Trophoblast cell (in vitro differentiated cells and primary cell): ENCODE measurements at regions not wholly inside any gene's neighbourhood (a gene's known extent, or its start where the extent isn't known, plus 50 kb on each side); places are given as distances from the start of the nearest gene placed in this dataset.

Source experiments
- DNase-seq, 2 donors: peaks; one replicate each; pipeline ENCODE4 v3.0.0-alpha.2; 2016
- H2AFZ ChIP-seq: 2 replicates; pipeline ENCODE4 v1.6.1; 2013; ENCODE audit warnings: low read length, moderate library complexity, mild to moderate bottlenecking; ENCODE audit not compliant: insufficient read depth, poor library complexity
- H2AK5ac ChIP-seq: 2 replicates; pipeline ENCODE4 v1.6.1; 2013; ENCODE audit warnings: mild to moderate bottlenecking, low read length
- H2BK120ac ChIP-seq: 2 replicates; pipeline ENCODE4 v1.6.1; 2013; ENCODE audit warnings: low read length, mild to moderate bottlenecking, moderate library complexity; ENCODE audit not compliant: insufficient read depth, poor library complexity
- H2BK12ac ChIP-seq: 2 replicates; pipeline ENCODE4 v1.6.1; 2013; ENCODE audit warnings: mild to moderate bottlenecking, low read length, moderate library complexity
- H2BK5ac ChIP-seq: 2 replicates; pipeline ENCODE4 v1.6.1; 2013; ENCODE audit warnings: low read length, low read depth, moderate library complexity, mild to moderate bottlenecking; ENCODE audit not compliant: poor library complexity
- H3K14ac ChIP-seq: 2 replicates; pipeline ENCODE4 v1.6.1; 2013; ENCODE audit warnings: mild to moderate bottlenecking, low read length
- H3K18ac ChIP-seq: 2 replicates; pipeline ENCODE4 v1.6.1; 2013; ENCODE audit warnings: mild to moderate bottlenecking, low read length
- H3K23ac ChIP-seq: 2 replicates; pipeline ENCODE4 v1.6.1; 2013; ENCODE audit warnings: low read length
- H3K27ac ChIP-seq: 2 replicates; pipeline ENCODE4 v1.5.1; 2013; ENCODE audit warnings: low read depth, mild to moderate bottlenecking, inconsistent platforms, low read length, moderate library complexity
- H3K27me3 ChIP-seq: 2 replicates; pipeline ENCODE4 v1.6.1; 2013; ENCODE audit warnings: inconsistent platforms, mild to moderate bottlenecking, low read length, moderate library complexity; ENCODE audit not compliant: insufficient read depth
- H3K36me3 ChIP-seq, 2 experiments: 1 replicate in 1 of 2; 2 replicates in 1 of 2; pipeline ENCODE4 v1.6.1; 2013; ENCODE audit warnings: low read length in 2 of 2, mild to moderate bottlenecking in 2 of 2, moderate library complexity in 1 of 2; ENCODE audit not compliant: insufficient read depth in 2 of 2, control insufficient read depth in 1 of 2
- H3K4ac ChIP-seq: 2 replicates; pipeline ENCODE4 v1.6.1; 2013; ENCODE audit warnings: low read depth, mild to moderate bottlenecking, low read length, moderate library complexity
- H3K4me1 ChIP-seq, 2 experiments: 1 replicate in 1 of 2; 2 replicates in 1 of 2; pipeline ENCODE4 v1.6.1; 2013; ENCODE audit warnings: low read length in 2 of 2, mild to moderate bottlenecking in 2 of 2, moderate library complexity in 1 of 2; ENCODE audit not compliant: insufficient read depth in 2 of 2, control insufficient read depth in 1 of 2
- H3K4me2 ChIP-seq: 2 replicates; pipeline ENCODE4 v1.6.1; 2013; ENCODE audit warnings: inconsistent platforms, mild to moderate bottlenecking, low read length, moderate library complexity
- H3K4me3 ChIP-seq: 2 replicates; pipeline ENCODE4 v1.5.1; 2013; ENCODE audit warnings: mild to moderate bottlenecking, low read depth, low read length, inconsistent platforms
- H3K79me1 ChIP-seq: one replicate; pipeline ENCODE4 v1.6.1; 2013; ENCODE audit warnings: low read length
- H3K79me2 ChIP-seq: 2 replicates; pipeline ENCODE4 v1.6.1; 2013; ENCODE audit warnings: low read length, mild to moderate bottlenecking; ENCODE audit not compliant: control insufficient read depth, insufficient read depth, poor library complexity
- H3K9ac ChIP-seq: 2 replicates; pipeline ENCODE4 v1.6.1; 2013; ENCODE audit warnings: mild to moderate bottlenecking, low read length
- H3K9me3 ChIP-seq: 2 replicates; pipeline ENCODE4 v1.6.1; 2013; ENCODE audit warnings: low read depth, mild to moderate bottlenecking, control low read depth, inconsistent platforms, low read length; ENCODE audit not compliant: insufficient read depth
- H4K12ac ChIP-seq: 2 replicates; pipeline ENCODE4 v1.6.1; 2013; ENCODE audit warnings: low read depth, mild to moderate bottlenecking, low read length, moderate library complexity
- H4K8ac ChIP-seq: 2 replicates; pipeline ENCODE4 v1.6.1; 2013; ENCODE audit warnings: low read depth, mild to moderate bottlenecking, low read length, moderate library complexity
- H4K91ac ChIP-seq: one replicate; pipeline ENCODE4 v1.6.1; 2013; ENCODE audit warnings: low read depth, mild to moderate bottlenecking, low read length, moderate library complexity
- WGBS: extraction: QIAGEN DNeasy Blood & Tissue Kit; methylation state at CpG from one replicate; pipeline ENCODE4 v1.1.7; 2013; ENCODE audit warnings: missing lambda C conversion rate; ENCODE audit not compliant: insufficient read length, insufficient coverage; ENCODE audit errors: extremely low coverage; 5-methylcytosine and 5-hydroxymethylcytosine counted together

- Histone ChIP-seq H3K9ac (no peak overlapping the region), H3K27ac (no peak overlapping the region), H3K4me1 (no peaks in the 10 kb centered on the region), H3K27me3 (no peaks in the 10 kb centered on the region), H3K18ac (no peak overlapping the region), H3K9me3 (no peaks in the 10 kb centered on the region), H3K79me1 (no peaks in the 10 kb centered on the region), H3K4me3 (no peak overlapping the region), H2AK5ac (no peak overlapping the region), H3K4ac (no peak overlapping the region), H2BK5ac (no peak overlapping the region), H4K12ac (no peak overlapping the region), H2BK120ac (no peak overlapping the region), H3K14ac (no peak overlapping the region), H4K91ac (no peak overlapping the region), H3K4me2 (no peak overlapping the region), H3K23ac (no peak overlapping the region), H4K8ac (no peak overlapping the region), H2AFZ (no peak overlapping the region), H2BK12ac (no peak overlapping the region), H3K36me3 (no peaks in the 10 kb centered on the region), H3K79me2 (no peaks in the 10 kb centered on the region)
- no peak for DNase-seq
- WGBS = no CpG with 5 or more reads among the region's 4 CpGs
Measured at GRCh38 chr6:120279466-120280167, 930.1 kb upstream of the MAN1A1 start.

GRCh38 chr6:120278689-120279396 is 929.3 kb upstream of the MAN1A1 start:
- no peaks in the 10 kb centered on the region for H3K27me3 ChIP-seq
- H2BK12ac ChIP-seq = no peak overlapping the region
- no CpG with 5 or more reads among the region's 2 CpGs for WGBS
- DNase-seq = no peak
- H3K4me1 ChIP-seq = no peaks in the 10 kb centered on the region
- no peak overlapping the region for H3K23ac ChIP-seq
- no peaks in the 10 kb centered on the region for H3K79me1 ChIP-seq
- H3K27ac ChIP-seq = no peak overlapping the region
- no peak overlapping the region for H2AFZ ChIP-seq
- no peak overlapping the region for H4K12ac ChIP-seq
- H3K9me3 ChIP-seq = no peaks in the 10 kb centered on the region
- H3K4ac ChIP-seq = no peak overlapping the region
- no peak overlapping the region for H3K18ac ChIP-seq
- no peak overlapping the region for H2BK5ac ChIP-seq
- H2BK120ac ChIP-seq = no peak overlapping the region
- no peak overlapping the region for H2AK5ac ChIP-seq
- H3K9ac ChIP-seq = no peak overlapping the region
- H4K91ac ChIP-seq = no peak overlapping the region
- H3K4me3 ChIP-seq = no peak overlapping the region
- H3K36me3 ChIP-seq = no peaks in the 10 kb centered on the region
- H3K14ac ChIP-seq = no peak overlapping the region
- no peak overlapping the region for H4K8ac ChIP-seq
- H3K4me2 ChIP-seq = no peak overlapping the region
- H3K79me2 ChIP-seq = no peaks in the 10 kb centered on the region

- Histone ChIP-seq H4K8ac (no peak overlapping the region), H2AFZ (no peak overlapping the region), H3K27me3 (no peaks in the 10 kb centered on the region), H3K9ac (no peak overlapping the region), H3K79me1 (no peaks in the 10 kb centered on the region), H3K36me3 (no peaks in the 10 kb centered on the region), H3K9me3 (peaks cover 3% of the 10 kb centered on the region), H2BK12ac (no peak overlapping the region), H2AK5ac (no peak overlapping the region), H3K18ac (no peak overlapping the region), H4K12ac (no peak overlapping the region), H3K79me2 (no peaks in the 10 kb centered on the region), H4K91ac (no peak overlapping the region), H3K4me3 (no peak overlapping the region), H3K4me2 (no peak overlapping the region), H3K14ac (no peak overlapping the region), H3K27ac (no peak overlapping the region), H3K4ac (no peak overlapping the region), H2BK120ac (no peak overlapping the region), H2BK5ac (no peak overlapping the region), H3K23ac (no peak overlapping the region), H3K4me1 (no peaks in the 10 kb centered on the region)
- DNase-seq = no peak
- whole genome bisulfite sequencing = no CpG with 5 or more reads among the region's 2 CpGs
Measured at GRCh38 chr6:120274547-120274946, 925.0 kb upstream of the MAN1A1 start.

GRCh38 chr6:120273411-120273810 is 923.9 kb upstream of the MAN1A1 start:
- H3K4me3 ChIP-seq = no peak overlapping the region
- H4K12ac ChIP-seq = no peak overlapping the region
- no peak overlapping the region for H3K4me2 ChIP-seq
- H3K4ac ChIP-seq = no peak overlapping the region
- H3K27ac ChIP-seq = no peak overlapping the region
- H2AK5ac ChIP-seq = no peak overlapping the region
- WGBS = no CpG with 5 or more reads among the region's 3 CpGs
- no peak overlapping the region for H4K8ac ChIP-seq
- H3K18ac ChIP-seq = no peak overlapping the region
- H3K79me2 ChIP-seq = no peaks in the 10 kb centered on the region
- H2BK5ac ChIP-seq = no peak overlapping the region
- no peak overlapping the region for H3K14ac ChIP-seq
- H3K23ac ChIP-seq = no peak overlapping the region
- no peaks in the 10 kb centered on the region for H3K27me3 ChIP-seq
- H3K9me3 ChIP-seq = peaks cover 3% of the 10 kb centered on the region
- H3K9ac ChIP-seq = no peak overlapping the region
- DNase-seq = no peak
- H2BK120ac ChIP-seq = no peak overlapping the region
- H2BK12ac ChIP-seq = no peak overlapping the region
- no peaks in the 10 kb centered on the region for H3K79me1 ChIP-seq
- H2AFZ ChIP-seq = no peak overlapping the region
- H3K4me1 ChIP-seq = no peaks in the 10 kb centered on the region
- H4K91ac ChIP-seq = no peak overlapping the region
- H3K36me3 ChIP-seq = no peaks in the 10 kb centered on the region
